MM.1S (cell line): ENCODE measurements at regions not wholly inside any gene's neighbourhood (a gene's known extent, or its start where the extent isn't known, plus 50 kb on each side); places are given as distances from the start of the nearest gene placed in this dataset.

Experiments
- EZH2 ChIP-seq: fragments of 300-600 bp; sonication (generic); optimal IDR thresholded peaks from 2 replicates; pipeline ENCODE3; 2017; ENCODE audit warnings: low read depth, mild to moderate bottlenecking, antibody characterized with exemption, low read length, mixed read lengths
- EZH2phosphoT487 ChIP-seq: fragments of 300-600 bp; sonication (generic); IDR thresholded peaks from 2 replicates; pipeline ENCODE4 v1.6.1; 2018; ENCODE audit warnings: antibody characterized with exemption, low read length
- TF ChIP-seq, protein P1 (sequence below): fragments of 300-600 bp; sonication (generic); IDR thresholded peaks from 2 replicates; pipeline ENCODE4 v1.5.1; 2016; ENCODE audit warnings: antibody characterized with exemption, low read length, mixed read lengths

DNA sequence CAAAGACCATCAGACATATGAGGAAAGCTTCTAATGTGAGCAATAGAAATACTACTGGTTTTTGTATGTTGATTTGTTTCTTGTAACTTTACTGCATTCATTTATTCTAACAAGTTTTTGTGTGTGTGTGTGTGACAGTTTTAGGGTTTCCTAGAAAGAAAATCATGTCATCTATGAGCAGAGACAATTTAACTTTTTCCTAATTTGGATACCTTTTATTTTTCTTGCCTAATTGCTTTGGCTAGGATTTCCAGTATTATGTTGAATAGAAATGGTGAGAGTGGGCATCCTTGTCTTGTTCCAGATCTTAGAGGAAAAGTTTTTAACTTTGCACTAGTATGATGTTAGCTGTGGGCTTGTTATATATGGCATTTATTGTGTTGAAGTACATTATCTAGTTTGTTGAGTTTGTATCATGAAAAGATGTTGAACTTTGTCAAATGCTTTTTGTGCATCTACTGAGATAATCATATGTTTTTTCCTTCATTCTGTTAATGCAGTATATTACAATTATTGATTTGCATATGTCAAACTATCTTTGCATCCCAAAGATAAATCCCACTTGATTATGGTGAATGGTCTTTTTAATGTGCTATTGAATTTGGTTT lies 117.3 kb upstream of the CDC42EP3 start:
- TF ChIP-seq EZH2phosphoT487 (no peak), EZH2 (no peak)
- TF ChIP-seq, protein P1, sequence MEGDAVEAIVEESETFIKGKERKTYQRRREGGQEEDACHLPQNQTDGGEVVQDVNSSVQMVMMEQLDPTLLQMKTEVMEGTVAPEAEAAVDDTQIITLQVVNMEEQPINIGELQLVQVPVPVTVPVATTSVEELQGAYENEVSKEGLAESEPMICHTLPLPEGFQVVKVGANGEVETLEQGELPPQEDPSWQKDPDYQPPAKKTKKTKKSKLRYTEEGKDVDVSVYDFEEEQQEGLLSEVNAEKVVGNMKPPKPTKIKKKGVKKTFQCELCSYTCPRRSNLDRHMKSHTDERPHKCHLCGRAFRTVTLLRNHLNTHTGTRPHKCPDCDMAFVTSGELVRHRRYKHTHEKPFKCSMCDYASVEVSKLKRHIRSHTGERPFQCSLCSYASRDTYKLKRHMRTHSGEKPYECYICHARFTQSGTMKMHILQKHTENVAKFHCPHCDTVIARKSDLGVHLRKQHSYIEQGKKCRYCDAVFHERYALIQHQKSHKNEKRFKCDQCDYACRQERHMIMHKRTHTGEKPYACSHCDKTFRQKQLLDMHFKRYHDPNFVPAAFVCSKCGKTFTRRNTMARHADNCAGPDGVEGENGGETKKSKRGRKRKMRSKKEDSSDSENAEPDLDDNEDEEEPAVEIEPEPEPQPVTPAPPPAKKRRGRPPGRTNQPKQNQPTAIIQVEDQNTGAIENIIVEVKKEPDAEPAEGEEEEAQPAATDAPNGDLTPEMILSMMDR = no peak
